Mesodermal cell (in vitro differentiated cells): ENCODE measurements at regions not wholly inside any gene's neighbourhood (a gene's known extent, or its start where the extent isn't known, plus 50 kb on each side); places are given as distances from the start of the nearest gene placed in this dataset.
A peak's percentile ranks its signal among the peaks of the same experiment; 100 is the strongest.

Source experiments
- H3K27ac ChIP-seq: 2 replicates; pipeline ENCODE4 v1.7.0; 2013; ENCODE audit warnings: mild to moderate bottlenecking, low read depth, low read length, moderate library complexity; ENCODE audit not compliant: severe bottlenecking
- H3K36me3 ChIP-seq: 2 replicates; pipeline ENCODE4 v1.7.1; 2013; ENCODE audit warnings: mild to moderate bottlenecking, low read length, moderate library complexity; ENCODE audit not compliant: control insufficient read depth, insufficient read depth
- H3K4me1 ChIP-seq: one replicate; pipeline ENCODE4 v1.7.1; 2013; ENCODE audit warnings: mild to moderate bottlenecking, low read length; ENCODE audit not compliant: insufficient read depth, control insufficient read depth, poor library complexity, severe bottlenecking
- H3K4me3 ChIP-seq: 2 replicates; pipeline ENCODE4 v1.7.0; 2013; ENCODE audit warnings: low read length, control low read depth, mild to moderate bottlenecking; ENCODE audit not compliant: insufficient read depth, poor library complexity, severe bottlenecking; ENCODE audit errors: extremely low read depth
- H3K9me3 ChIP-seq: 2 replicates; pipeline ENCODE4 v1.7.1; 2013; ENCODE audit warnings: mild to moderate bottlenecking, low read length, moderate library complexity; ENCODE audit not compliant: control insufficient read depth
- WGBS, 2 experiments: methylation state at CpG; one replicate each; pipeline ENCODE4 v1.1.5; 2013; ENCODE audit warnings: missing lambda C conversion rate in 2 of 2; ENCODE audit not compliant: insufficient coverage in 2 of 2; 5-methylcytosine and 5-hydroxymethylcytosine counted together

GRCh38 chr3:117618462-117618861 is 908.9 kb downstream of the TUSC7 start:
- Histone ChIP-seq H3K27ac (no peak overlapping the region), H3K4me1 (peaks cover 12% of the 10 kb centered on the region)
- 100% methylated on average over 1 of the region's 1 CpG; no CpG with 5 or more reads in 1 of the 2 experiments for WGBS, 2 experiments

GRCh38 chr3:117619805-117620204 is 910.2 kb downstream of the TUSC7 start:
- Histone ChIP-seq H3K9me3 (no peaks in the 10 kb centered on the region), H3K4me1 (peaks cover 12% of the 10 kb centered on the region), H3K36me3 (no peaks in the 10 kb centered on the region), H3K27ac (no peak overlapping the region), H3K4me3 (no peak overlapping the region)
- no CpG with 5 or more reads among the region's 1 CpG for WGBS, 2 experiments

More at GRCh38 chr3:117618462-117618861, 908.9 kb downstream of the TUSC7 start:
- Histone ChIP-seq H3K4me3 (no peak overlapping the region), H3K9me3 (no peaks in the 10 kb centered on the region), H3K36me3 (no peaks in the 10 kb centered on the region)

- 17 to 37% methylated on average over 1 to 2 of the region's 4 CpGs for WGBS, 2 experiments
- Histone ChIP-seq H3K4me3 (no peak overlapping the region), H3K4me1 (peaks cover 12% of the 10 kb centered on the region), H3K36me3 (no peaks in the 10 kb centered on the region), H3K9me3 (no peaks in the 10 kb centered on the region), H3K27ac (peak overlapping the region; percentile 92)
Observed at GRCh38 chr3:117622171-117622841, 912.7 kb downstream of the TUSC7 start.

GRCh38 chr3:117624424-117624823 is 914.8 kb downstream of the TUSC7 start:
- H3K4me1 ChIP-seq, result peaks cover 14% of the 10 kb centered on the region
- H3K4me3 ChIP-seq, result no peak overlapping the region
- no peaks in the 10 kb centered on the region for H3K36me3 ChIP-seq
- H3K9me3 ChIP-seq, result no peaks in the 10 kb centered on the region
- WGBS, 2 experiments, result no CpG with 5 or more reads among the region's 3 CpGs
- no peak overlapping the region for H3K27ac ChIP-seq

- Histone ChIP-seq H3K27ac (no peak overlapping the region), H3K9me3 (no peaks in the 10 kb centered on the region), H3K4me3 (no peak overlapping the region), H3K36me3 (no peaks in the 10 kb centered on the region), H3K4me1 (peaks cover 14% of the 10 kb centered on the region)
Observed at GRCh38 chr3:117625174-117625573, 915.6 kb downstream of the TUSC7 start.

GRCh38 chr3:117626577-117626976 is 917.0 kb downstream of the TUSC7 start:
- WGBS, 2 experiments, result no CpG with 5 or more reads among the region's 2 CpGs
- Histone ChIP-seq H3K4me1 (peaks cover 14% of the 10 kb centered on the region), H3K9me3 (no peaks in the 10 kb centered on the region), H3K36me3 (no peaks in the 10 kb centered on the region), H3K27ac (no peak overlapping the region), H3K4me3 (no peak overlapping the region)

GRCh38 chr3:117628823-117629291 is 919.3 kb downstream of the TUSC7 start:
- Histone ChIP-seq H3K4me1 (peaks cover 2% of the 10 kb centered on the region), H3K4me3 (no peak overlapping the region), H3K9me3 (no peaks in the 10 kb centered on the region), H3K27ac (no peak overlapping the region), H3K36me3 (no peaks in the 10 kb centered on the region)
- 72% methylated on average over 2 of the region's 2 CpGs; no CpG with 5 or more reads in 1 of the 2 experiments for WGBS, 2 experiments

GRCh38 chr3:117629505-117629904 is 919.9 kb downstream of the TUSC7 start:
- WGBS, 2 experiments, result 96 to 98% methylated on average over 8 to 9 of the region's 9 CpGs
- H3K36me3 ChIP-seq, result no peaks in the 10 kb centered on the region
- no peak overlapping the region for H3K4me3 ChIP-seq
- H3K9me3 ChIP-seq, result no peaks in the 10 kb centered on the region
- H3K4me1 ChIP-seq, result peaks cover 2% of the 10 kb centered on the region
- no peak overlapping the region for H3K27ac ChIP-seq

GRCh38 chr3:117630469-117630868 is 920.9 kb downstream of the TUSC7 start:
- no peak overlapping the region for H3K4me3 ChIP-seq
- no peaks in the 10 kb centered on the region for H3K36me3 ChIP-seq
- H3K9me3 ChIP-seq, result no peaks in the 10 kb centered on the region
- H3K4me1 ChIP-seq, result peaks cover 2% of the 10 kb centered on the region
- no peak overlapping the region for H3K27ac ChIP-seq

GRCh38 chr3:117630885-117631284 is 921.3 kb downstream of the TUSC7 start:
- Histone ChIP-seq H3K4me1 (peaks cover 2% of the 10 kb centered on the region), H3K36me3 (no peaks in the 10 kb centered on the region), H3K9me3 (no peaks in the 10 kb centered on the region), H3K4me3 (no peak overlapping the region), H3K27ac (no peak overlapping the region)
- WGBS, 2 experiments, result no CpG with 5 or more reads among the region's 1 CpG

GRCh38 chr3:117631781-117632180 is 922.2 kb downstream of the TUSC7 start:
- H3K36me3 ChIP-seq, result no peaks in the 10 kb centered on the region
- no peaks in the 10 kb centered on the region for H3K9me3 ChIP-seq
- H3K27ac ChIP-seq, result no peak overlapping the region
- 100% methylated on average over 1 of the region's 3 CpGs; no CpG with 5 or more reads in 1 of the 2 experiments for WGBS, 2 experiments
- H3K4me3 ChIP-seq, result no peak overlapping the region
- peaks cover 2% of the 10 kb centered on the region for H3K4me1 ChIP-seq
